Right lobe of liver (tissue), 4 donors: ENCODE measurements at regions not wholly inside any gene's neighbourhood (a gene's known extent, or its start where the extent isn't known, plus 50 kb on each side); places are given as distances from the start of the nearest gene placed in this dataset.

Experiments used
- POLR2A ChIP-seq: fragments of 450-650 bp; IDR thresholded peaks from one replicate; pipeline ENCODE4 v1.6.1; 2017; ENCODE audit warnings: antibody characterized with exemption, mild to moderate bottlenecking
- TF ChIP-seq, protein P1 (sequence below), 4 donors: fragments of 200-600 bp in 3 of 4; fragments of 450-650 bp in 1 of 4; IDR thresholded peaks; one replicate each; pipeline versions ENCODE4 v1.5.1 to v1.8.0; 2016 to 2022; ENCODE audit warnings: antibody characterized with exemption in 4 of 4, mild to moderate bottlenecking in 2 of 4
- donor health status: DM: no; HTN: no; CAD: no.
- donor health status: DM: no; HTN: no; CAD: no.
- donor health status: DM: no; HTN: yes; CAD: no.

DNA sequence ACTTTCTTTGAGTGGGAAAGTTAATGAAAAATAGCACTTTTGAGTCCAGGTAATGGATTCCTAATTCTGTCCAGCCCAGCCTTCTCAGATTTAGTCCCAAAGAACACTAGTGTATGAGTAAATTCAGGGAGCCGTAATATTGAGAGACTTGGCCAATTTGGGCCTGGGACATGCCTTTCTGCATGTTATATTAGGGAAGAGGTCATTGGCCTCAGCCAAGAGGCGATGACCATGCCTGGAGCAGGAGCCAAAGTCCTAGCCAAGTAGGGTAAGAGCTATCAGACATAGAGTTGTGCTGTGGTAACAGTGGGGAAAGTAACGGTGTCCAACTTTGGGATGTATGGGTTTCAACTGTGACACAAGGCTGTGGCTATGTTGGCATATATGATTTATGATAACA lies 336.5 kb upstream of the ZNF804A start:
- TF ChIP-seq, protein P1, sequence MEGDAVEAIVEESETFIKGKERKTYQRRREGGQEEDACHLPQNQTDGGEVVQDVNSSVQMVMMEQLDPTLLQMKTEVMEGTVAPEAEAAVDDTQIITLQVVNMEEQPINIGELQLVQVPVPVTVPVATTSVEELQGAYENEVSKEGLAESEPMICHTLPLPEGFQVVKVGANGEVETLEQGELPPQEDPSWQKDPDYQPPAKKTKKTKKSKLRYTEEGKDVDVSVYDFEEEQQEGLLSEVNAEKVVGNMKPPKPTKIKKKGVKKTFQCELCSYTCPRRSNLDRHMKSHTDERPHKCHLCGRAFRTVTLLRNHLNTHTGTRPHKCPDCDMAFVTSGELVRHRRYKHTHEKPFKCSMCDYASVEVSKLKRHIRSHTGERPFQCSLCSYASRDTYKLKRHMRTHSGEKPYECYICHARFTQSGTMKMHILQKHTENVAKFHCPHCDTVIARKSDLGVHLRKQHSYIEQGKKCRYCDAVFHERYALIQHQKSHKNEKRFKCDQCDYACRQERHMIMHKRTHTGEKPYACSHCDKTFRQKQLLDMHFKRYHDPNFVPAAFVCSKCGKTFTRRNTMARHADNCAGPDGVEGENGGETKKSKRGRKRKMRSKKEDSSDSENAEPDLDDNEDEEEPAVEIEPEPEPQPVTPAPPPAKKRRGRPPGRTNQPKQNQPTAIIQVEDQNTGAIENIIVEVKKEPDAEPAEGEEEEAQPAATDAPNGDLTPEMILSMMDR (IDR thresholded peaks at IDR 0.05) = no peak
- no peak for TF ChIP-seq POLR2A
